Kidney epithelial cell (primary cell): ENCODE measurements at regions not wholly inside any gene's neighbourhood (a gene's known extent, or its start where the extent isn't known, plus 50 kb on each side); places are given as distances from the start of the nearest gene placed in this dataset.

Experiments used
- DNase-seq: peaks from one replicate; pipeline ENCODE4 v3.0.0-alpha.2; 2010; ENCODE audit warnings: low read depth
- H3K27me3 ChIP-seq: 2 replicates; pipeline ENCODE4 v1.6.0; 2011; ENCODE audit warnings: low read length; ENCODE audit not compliant: control insufficient read depth, insufficient read depth
- H3K36me3 ChIP-seq: 2 replicates; pipeline ENCODE4 v1.5.1; 2011; ENCODE audit warnings: low read length; ENCODE audit not compliant: control insufficient read depth, insufficient read depth
- H3K4me3 ChIP-seq: 2 replicates; pipeline ENCODE4 v1.5.1; 2011; ENCODE audit warnings: low read depth, mild to moderate bottlenecking, control low read depth, low read length
- CTCF ChIP-seq: IDR thresholded peaks from 2 replicates; pipeline ENCODE4 v1.5.1; 2011; ENCODE audit warnings: mild to moderate bottlenecking, moderate library complexity, low read length, control low read depth, inconsistent platforms; ENCODE audit not compliant: insufficient read depth, poor library complexity, severe bottlenecking

- no peak for TF ChIP-seq CTCF
- no peaks in the 10 kb centered on the region for H3K27me3 ChIP-seq
- no peak for DNase-seq
- H3K36me3 ChIP-seq, result no peaks in the 10 kb centered on the region
- H3K4me3 ChIP-seq, result no peak overlapping the region
Measured at GRCh38 chr2:114261366-114261765, 181.1 kb upstream of the DPP10 start.

GRCh38 chr2:114265261-114265660 is 177.2 kb upstream of the DPP10 start:
- no peak for TF ChIP-seq CTCF

GRCh38 chr2:114274957-114275356 is 167.5 kb upstream of the DPP10 start:
- DNase-seq, result no peak
- no peaks in the 10 kb centered on the region for H3K27me3 ChIP-seq
- no peaks in the 10 kb centered on the region for H3K36me3 ChIP-seq
- no peak for TF ChIP-seq CTCF
- no peak overlapping the region for H3K4me3 ChIP-seq

More at GRCh38 chr2:114265261-114265660, 177.2 kb upstream of the DPP10 start:
- H3K27me3 ChIP-seq, result no peaks in the 10 kb centered on the region
- no peak overlapping the region for H3K4me3 ChIP-seq
- no peak for DNase-seq
- H3K36me3 ChIP-seq, result no peaks in the 10 kb centered on the region

- Histone ChIP-seq H3K4me3 (no peak overlapping the region), H3K27me3 (no peaks in the 10 kb centered on the region), H3K36me3 (no peaks in the 10 kb centered on the region)
- TF ChIP-seq CTCF, result no peak
- DNase-seq, result no peak
Measured at GRCh38 chr2:114281188-114281587, 161.3 kb upstream of the DPP10 start.

- no peaks in the 10 kb centered on the region for H3K27me3 ChIP-seq
- no peaks in the 10 kb centered on the region for H3K36me3 ChIP-seq
- no peak overlapping the region for H3K4me3 ChIP-seq
- no peak for TF ChIP-seq CTCF
- no peak for DNase-seq
Measured at GRCh38 chr2:114283774-114284173, 158.7 kb upstream of the DPP10 start.

- no peaks in the 10 kb centered on the region for H3K27me3 ChIP-seq
Measured at GRCh38 chr2:114286438-114286837, 156.0 kb upstream of the DPP10 start.

More at GRCh38 chr2:114286438-114286837, 156.0 kb upstream of the DPP10 start:
- no peak for DNase-seq
- no peaks in the 10 kb centered on the region for H3K36me3 ChIP-seq
- H3K4me3 ChIP-seq, result no peak overlapping the region
- TF ChIP-seq CTCF, result no peak
